Left lung (tissue), 4 donors: ENCODE measurements at regions not wholly inside any gene's neighbourhood (a gene's known extent, or its start where the extent isn't known, plus 50 kb on each side); places are given as distances from the start of the nearest gene placed in this dataset.
"Not testable (repeated sequence)": the region's sequence is repeated elsewhere in the genome, so short reads cannot be mapped to it uniquely, and the experiment has no call there.

Source experiments
- ATAC-seq: fragments of 200-7000 bp; cut with Tn5 transposase; one replicate; pipeline ENCODE4 v1.9.1; 2020; ENCODE audit warnings: moderate library complexity
- DNase-seq, 4 donors: peaks; one replicate each; pipeline ENCODE4 v3.0.0-alpha.2; 2013 to 2020
- H3K27ac ChIP-seq, 2 donors: fragments of 200-600 bp; sonication (generic) in 1 of 2; one replicate each; pipeline versions ENCODE4 v1.5.0 to v1.8.0; 2020 to 2021
- H3K27me3 ChIP-seq, 2 donors: fragments of 200-600 bp; sonication (generic) in 1 of 2; one replicate each; pipeline versions ENCODE4 v1.5.0 to v1.8.0; 2020 to 2021
- H3K36me3 ChIP-seq, 2 donors: fragments of 200-600 bp; sonication (generic) in 1 of 2; one replicate each; pipeline versions ENCODE4 v1.5.0 to v1.8.0; 2020 to 2021
- H3K4me1 ChIP-seq, 2 donors: fragments of 200-600 bp; one replicate each; pipeline ENCODE4 v1.8.0; 2021
- H3K4me3 ChIP-seq, 2 donors: fragments of 200-600 bp; sonication (generic) in 1 of 2; one replicate each; pipeline versions ENCODE4 v1.5.0 to v1.8.0; 2020 to 2021; ENCODE audit warnings: mild to moderate bottlenecking in 1 of 2
- H3K9me3 ChIP-seq, 2 donors: fragments of 200-600 bp; sonication (generic) in 1 of 2; one replicate each; pipeline versions ENCODE4 v1.5.0 to v1.8.0; 2020 to 2021
- intact Hi-C, 2 donors: fragments of 100-400 bp; cut with DNase I; formaldehyde crosslinking; loops; one replicate each; pipeline versions ENCODE4 v1.11.2 to v1.14.2; 2022
- TF ChIP-seq, protein P1 (sequence below), 2 donors: fragments of 200-600 bp; sonication (generic) in 1 of 2; IDR thresholded peaks; one replicate each; pipeline versions ENCODE4 v1.5.0 to v1.8.0; 2021; ENCODE audit warnings: antibody characterized with exemption in 2 of 2
- donor health status: DM: no; HTN: yes; CAD: no.
- donor health status: DM: no; HTN: no; CAD: no.

DNA sequence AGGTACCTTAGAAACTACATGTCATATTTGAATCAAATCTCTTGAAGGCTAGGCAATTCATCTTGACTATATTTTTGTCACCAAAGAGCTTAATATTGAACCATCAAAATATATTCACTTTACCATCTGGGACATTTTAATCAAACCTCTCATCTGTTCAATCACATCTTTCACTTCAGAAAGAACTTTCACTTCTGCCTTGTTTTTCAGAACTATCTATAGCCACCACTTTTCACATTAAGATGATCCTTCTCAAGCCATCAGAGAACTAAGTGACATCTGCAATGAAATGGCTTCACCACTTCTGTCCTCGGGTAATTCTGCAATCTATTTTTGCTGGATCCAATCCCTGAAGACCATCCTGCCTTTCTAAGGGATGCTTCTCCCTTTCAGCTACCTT, 57.8 kb downstream of the OR2B2 start:
- H3K27me3 ChIP-seq, result no peaks in the 10 kb centered on the region
- H3K27ac ChIP-seq, result no peak overlapping the region
- no peak for DNase-seq
- H3K36me3 ChIP-seq, result no peaks in the 10 kb centered on the region
- no peaks in the 10 kb centered on the region for H3K9me3 ChIP-seq
- H3K4me3 ChIP-seq, result no peak overlapping the region
- ATAC-seq, result no peak
- H3K4me1 ChIP-seq, result no peaks in the 10 kb centered on the region
- intact Hi-C loops, result no loop called here
- TF ChIP-seq, protein P1, sequence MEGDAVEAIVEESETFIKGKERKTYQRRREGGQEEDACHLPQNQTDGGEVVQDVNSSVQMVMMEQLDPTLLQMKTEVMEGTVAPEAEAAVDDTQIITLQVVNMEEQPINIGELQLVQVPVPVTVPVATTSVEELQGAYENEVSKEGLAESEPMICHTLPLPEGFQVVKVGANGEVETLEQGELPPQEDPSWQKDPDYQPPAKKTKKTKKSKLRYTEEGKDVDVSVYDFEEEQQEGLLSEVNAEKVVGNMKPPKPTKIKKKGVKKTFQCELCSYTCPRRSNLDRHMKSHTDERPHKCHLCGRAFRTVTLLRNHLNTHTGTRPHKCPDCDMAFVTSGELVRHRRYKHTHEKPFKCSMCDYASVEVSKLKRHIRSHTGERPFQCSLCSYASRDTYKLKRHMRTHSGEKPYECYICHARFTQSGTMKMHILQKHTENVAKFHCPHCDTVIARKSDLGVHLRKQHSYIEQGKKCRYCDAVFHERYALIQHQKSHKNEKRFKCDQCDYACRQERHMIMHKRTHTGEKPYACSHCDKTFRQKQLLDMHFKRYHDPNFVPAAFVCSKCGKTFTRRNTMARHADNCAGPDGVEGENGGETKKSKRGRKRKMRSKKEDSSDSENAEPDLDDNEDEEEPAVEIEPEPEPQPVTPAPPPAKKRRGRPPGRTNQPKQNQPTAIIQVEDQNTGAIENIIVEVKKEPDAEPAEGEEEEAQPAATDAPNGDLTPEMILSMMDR (IDR thresholded peaks at IDR 0.05), result no peak

DNA sequence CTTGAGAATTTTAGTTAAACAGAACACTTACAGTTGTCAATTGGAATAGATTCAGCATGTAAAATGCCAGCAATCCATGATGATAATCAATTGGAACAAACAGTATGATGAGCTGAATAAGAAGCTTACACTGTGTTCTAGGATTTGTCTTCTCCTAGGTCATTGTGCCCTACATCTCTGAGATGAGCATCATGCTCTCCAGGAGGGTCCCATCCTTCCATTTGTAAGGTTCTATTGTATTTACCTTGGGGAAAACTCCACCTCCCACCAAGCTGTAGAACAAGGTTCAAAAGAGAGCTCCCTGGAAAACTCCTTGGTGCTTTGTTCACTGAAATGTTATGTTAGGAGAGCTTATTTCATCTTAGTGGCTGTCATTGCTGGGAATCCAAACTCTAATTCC, 60.8 kb downstream of the OR2B2 start:
- Histone ChIP-seq H3K9me3 (no peaks in the 10 kb centered on the region), H3K27me3 (no peaks in the 10 kb centered on the region), H3K4me1 (no peaks in the 10 kb centered on the region), H3K36me3 (no peaks in the 10 kb centered on the region), H3K4me3 (no peak overlapping the region), H3K27ac (no peak overlapping the region)
- intact Hi-C loops, result no loop called here
- TF ChIP-seq, protein P1 (IDR thresholded peaks at IDR 0.05), result no peak
- DNase-seq, result no peak
- ATAC-seq, result no peak

DNA sequence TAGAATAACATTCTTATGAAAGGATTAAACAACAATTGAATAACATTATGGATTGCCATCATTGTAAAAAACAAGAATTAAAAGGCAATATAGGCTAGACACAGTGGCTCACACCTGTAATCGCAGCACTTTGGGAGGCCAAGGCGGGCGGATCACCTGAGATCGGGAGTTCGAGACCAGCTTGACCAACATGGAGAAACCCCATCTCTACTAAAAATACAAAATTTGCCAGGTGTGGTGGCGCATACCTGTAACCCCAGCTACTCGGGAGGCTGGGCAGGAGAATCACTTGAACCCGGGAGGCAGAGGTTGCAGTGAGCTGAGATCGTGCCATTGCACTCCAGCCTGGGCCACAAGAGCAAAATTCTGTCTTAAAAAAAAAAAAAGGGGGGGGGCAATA, 63.2 kb downstream of the OR2B2 start:
- DNase-seq, H3K36me3 ChIP-seq, H3K4me3 ChIP-seq, H3K4me1 ChIP-seq, H3K9me3 ChIP-seq, ATAC-seq, intact Hi-C loops, H3K27me3 ChIP-seq, H3K27ac ChIP-seq: not testable (repeated sequence)

DNA sequence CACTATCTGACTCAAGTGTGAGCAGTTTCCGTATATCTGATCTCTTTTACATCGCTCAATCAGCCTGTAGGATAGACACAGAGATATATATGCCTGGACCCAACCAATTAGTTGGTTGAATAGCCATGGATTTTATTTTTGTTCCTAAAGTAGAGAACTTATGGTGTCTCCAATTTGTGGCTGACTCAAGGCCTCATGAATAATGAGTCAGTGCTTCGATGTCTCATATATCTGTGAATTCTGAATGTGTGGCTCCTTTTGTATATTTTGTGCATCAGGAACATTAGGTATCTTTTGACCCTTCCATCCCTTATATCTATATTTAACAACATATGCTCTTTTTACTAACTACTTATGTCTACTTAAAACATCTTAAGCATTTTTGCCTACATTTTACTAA, 64.5 kb downstream of the OR2B2 start:
- H3K36me3 ChIP-seq, result no peaks in the 10 kb centered on the region
- ATAC-seq (no peak), DNase-seq (no peak)
- no peaks in the 10 kb centered on the region for H3K4me1 ChIP-seq
- no peak overlapping the region for H3K27ac ChIP-seq
- TF ChIP-seq, protein P1 (IDR thresholded peaks at IDR 0.05), result no peak
- no peaks in the 10 kb centered on the region for H3K9me3 ChIP-seq
- intact Hi-C loops, result no loop called here
- H3K4me3 ChIP-seq, result no peak overlapping the region
- H3K27me3 ChIP-seq, result no peaks in the 10 kb centered on the region

DNA sequence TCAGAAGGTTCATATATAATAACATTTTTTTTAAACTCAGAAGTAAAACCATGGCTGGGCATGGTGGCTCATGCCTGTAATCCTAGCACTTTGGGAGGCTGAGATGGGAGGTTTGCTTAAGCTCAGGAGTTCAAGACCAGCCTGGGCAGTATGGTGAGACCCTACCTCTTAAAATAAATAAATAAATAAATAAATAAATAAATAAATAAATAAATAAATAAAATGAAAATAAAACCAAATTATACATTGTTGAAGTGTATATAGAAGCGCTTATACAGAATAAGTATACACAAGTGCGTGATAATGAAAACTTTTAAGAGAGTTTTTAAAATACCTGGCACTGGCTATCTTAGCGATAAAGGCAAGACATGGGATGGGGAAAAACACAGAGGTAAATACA, 71.6 kb downstream of the OR2B2 start:
- no peaks in the 10 kb centered on the region for H3K36me3 ChIP-seq
- TF ChIP-seq, protein P1 (IDR thresholded peaks at IDR 0.05), result no peak
- no peaks in the 10 kb centered on the region for H3K27me3 ChIP-seq
- DNase-seq (no peak), ATAC-seq (no peak)
- no peak overlapping the region for H3K27ac ChIP-seq
- peaks cover 6 to 32% of the 10 kb centered on the region in 2 donors for H3K4me1 ChIP-seq
- H3K9me3 ChIP-seq, result no peaks in the 10 kb centered on the region
- intact Hi-C loops, result no loop called here
- no peak overlapping the region for H3K4me3 ChIP-seq
